Ishikawa (cell line): ENCODE measurements at regions not wholly inside any gene's neighbourhood (a gene's known extent, or its start where the extent isn't known, plus 50 kb on each side); places are given as distances from the start of the nearest gene placed in this dataset.

Experiments used
- CEBPB ChIP-seq: IDR thresholded peaks from 2 replicates; pipeline ENCODE4 v1.6.1; 2012
- CREB1 ChIP-seq: IDR thresholded peaks from 2 replicates; pipeline ENCODE4 v1.6.1; 2012; ENCODE audit warnings: low read depth
- EGR1 ChIP-seq: IDR thresholded peaks from 2 replicates; pipeline ENCODE4 v1.6.1; 2012
- EP300 ChIP-seq: IDR thresholded peaks from 2 replicates; pipeline ENCODE4 v1.6.1; 2012; ENCODE audit warnings: borderline replicate concordance
- FOXM1 ChIP-seq: IDR thresholded peaks from 2 replicates; pipeline ENCODE4 v1.6.1; 2012; ENCODE audit warnings: low read depth, borderline replicate concordance
- NFIC ChIP-seq: IDR thresholded peaks from 2 replicates; pipeline ENCODE4 v1.6.1; 2012
- RAD21 ChIP-seq: IDR thresholded peaks from 2 replicates; pipeline ENCODE4 v1.6.1; 2012; ENCODE audit warnings: low read depth
- TAF1 ChIP-seq: IDR thresholded peaks from 2 replicates; pipeline ENCODE4 v1.6.1; 2012; ENCODE audit warnings: low read depth, mild to moderate bottlenecking
- TCF12 ChIP-seq: IDR thresholded peaks from 2 replicates; pipeline ENCODE4 v1.6.1; 2012; ENCODE audit warnings: low read depth
- TEAD4 ChIP-seq: IDR thresholded peaks from 2 replicates; pipeline ENCODE4 v1.6.1; 2012
- YY1 ChIP-seq: IDR thresholded peaks from 2 replicates; pipeline ENCODE4 v1.6.1; 2012; ENCODE audit warnings: low read depth
- ZBTB7A ChIP-seq: IDR thresholded peaks from 2 replicates; pipeline ENCODE4 v1.6.1; 2012; ENCODE audit warnings: low read depth
- TF ChIP-seq, protein P1 (sequence below): IDR thresholded peaks from 2 replicates; pipeline ENCODE4 v1.6.1; 2012
- TF ChIP-seq, protein P2 (sequence below): IDR thresholded peaks from 2 replicates; pipeline ENCODE4 v1.6.1; 2012
- TF ChIP-seq, protein P3 (sequence below): IDR thresholded peaks from 2 replicates; pipeline ENCODE4 v1.6.1; 2012; ENCODE audit warnings: low read depth, mild to moderate bottlenecking

DNA sequence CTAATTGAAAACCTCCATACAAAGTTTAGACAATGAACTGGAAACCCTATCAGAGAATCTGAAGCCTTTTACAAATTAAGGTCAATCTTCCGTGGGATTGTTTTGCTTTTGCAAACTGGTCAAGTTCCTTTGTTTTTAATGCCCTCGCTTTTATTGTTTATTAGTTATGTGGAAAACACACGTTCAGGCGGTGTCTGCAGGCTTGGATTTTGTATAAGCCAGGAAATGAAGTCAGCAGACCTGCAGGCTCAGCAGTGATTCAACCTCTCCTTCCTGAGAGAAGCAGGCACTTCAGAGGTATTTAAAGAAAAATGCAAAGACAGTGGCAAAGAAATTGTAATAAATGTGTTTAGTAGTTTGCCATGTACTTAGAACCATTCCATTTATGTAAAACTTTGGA is 103.4 kb upstream of the PDE10A start:
- TF ChIP-seq TEAD4: no peak
- no peak for TF ChIP-seq NFIC
- TF ChIP-seq, protein P1, sequence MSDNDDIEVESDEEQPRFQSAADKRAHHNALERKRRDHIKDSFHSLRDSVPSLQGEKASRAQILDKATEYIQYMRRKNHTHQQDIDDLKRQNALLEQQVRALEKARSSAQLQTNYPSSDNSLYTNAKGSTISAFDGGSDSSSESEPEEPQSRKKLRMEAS: no peak

GRCh38 chr6:165766026-165766425 is 103.0 kb upstream of the PDE10A start:
- TF ChIP-seq TEAD4 (no peak), EP300 (no peak), ZBTB7A (no peak), CEBPB (no peak), CREB1 (no peak), TAF1 (no peak), YY1 (no peak), EGR1 (no peak), RAD21 (no peak), NFIC (no peak), FOXM1 (no peak)
- TF ChIP-seq, protein P1: no peak
- TF ChIP-seq, protein P2, sequence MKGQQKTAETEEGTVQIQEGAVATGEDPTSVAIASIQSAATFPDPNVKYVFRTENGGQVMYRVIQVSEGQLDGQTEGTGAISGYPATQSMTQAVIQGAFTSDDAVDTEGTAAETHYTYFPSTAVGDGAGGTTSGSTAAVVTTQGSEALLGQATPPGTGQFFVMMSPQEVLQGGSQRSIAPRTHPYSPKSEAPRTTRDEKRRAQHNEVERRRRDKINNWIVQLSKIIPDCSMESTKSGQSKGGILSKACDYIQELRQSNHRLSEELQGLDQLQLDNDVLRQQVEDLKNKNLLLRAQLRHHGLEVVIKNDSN: no peak
- TF ChIP-seq, protein P3, sequence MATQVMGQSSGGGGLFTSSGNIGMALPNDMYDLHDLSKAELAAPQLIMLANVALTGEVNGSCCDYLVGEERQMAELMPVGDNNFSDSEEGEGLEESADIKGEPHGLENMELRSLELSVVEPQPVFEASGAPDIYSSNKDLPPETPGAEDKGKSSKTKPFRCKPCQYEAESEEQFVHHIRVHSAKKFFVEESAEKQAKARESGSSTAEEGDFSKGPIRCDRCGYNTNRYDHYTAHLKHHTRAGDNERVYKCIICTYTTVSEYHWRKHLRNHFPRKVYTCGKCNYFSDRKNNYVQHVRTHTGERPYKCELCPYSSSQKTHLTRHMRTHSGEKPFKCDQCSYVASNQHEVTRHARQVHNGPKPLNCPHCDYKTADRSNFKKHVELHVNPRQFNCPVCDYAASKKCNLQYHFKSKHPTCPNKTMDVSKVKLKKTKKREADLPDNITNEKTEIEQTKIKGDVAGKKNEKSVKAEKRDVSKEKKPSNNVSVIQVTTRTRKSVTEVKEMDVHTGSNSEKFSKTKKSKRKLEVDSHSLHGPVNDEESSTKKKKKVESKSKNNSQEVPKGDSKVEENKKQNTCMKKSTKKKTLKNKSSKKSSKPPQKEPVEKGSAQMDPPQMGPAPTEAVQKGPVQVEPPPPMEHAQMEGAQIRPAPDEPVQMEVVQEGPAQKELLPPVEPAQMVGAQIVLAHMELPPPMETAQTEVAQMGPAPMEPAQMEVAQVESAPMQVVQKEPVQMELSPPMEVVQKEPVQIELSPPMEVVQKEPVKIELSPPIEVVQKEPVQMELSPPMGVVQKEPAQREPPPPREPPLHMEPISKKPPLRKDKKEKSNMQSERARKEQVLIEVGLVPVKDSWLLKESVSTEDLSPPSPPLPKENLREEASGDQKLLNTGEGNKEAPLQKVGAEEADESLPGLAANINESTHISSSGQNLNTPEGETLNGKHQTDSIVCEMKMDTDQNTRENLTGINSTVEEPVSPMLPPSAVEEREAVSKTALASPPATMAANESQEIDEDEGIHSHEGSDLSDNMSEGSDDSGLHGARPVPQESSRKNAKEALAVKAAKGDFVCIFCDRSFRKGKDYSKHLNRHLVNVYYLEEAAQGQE: no peak

GRCh38 chr6:165762876-165763275 is 99.8 kb upstream of the PDE10A start:
- TF ChIP-seq EP300: no peak
- TF ChIP-seq, protein P1: no peak
- TF ChIP-seq FOXM1: no peak
- TF ChIP-seq TAF1: no peak
- TF ChIP-seq TCF12: no peak
- no peak for TF ChIP-seq NFIC
- TF ChIP-seq TEAD4: no peak
- TF ChIP-seq, protein P3: no peak
- no peak for TF ChIP-seq CREB1
- no peak for TF ChIP-seq EGR1
- TF ChIP-seq CEBPB: no peak
- TF ChIP-seq RAD21: no peak
- TF ChIP-seq, protein P2: no peak
- no peak for TF ChIP-seq ZBTB7A
- no peak for TF ChIP-seq YY1

DNA sequence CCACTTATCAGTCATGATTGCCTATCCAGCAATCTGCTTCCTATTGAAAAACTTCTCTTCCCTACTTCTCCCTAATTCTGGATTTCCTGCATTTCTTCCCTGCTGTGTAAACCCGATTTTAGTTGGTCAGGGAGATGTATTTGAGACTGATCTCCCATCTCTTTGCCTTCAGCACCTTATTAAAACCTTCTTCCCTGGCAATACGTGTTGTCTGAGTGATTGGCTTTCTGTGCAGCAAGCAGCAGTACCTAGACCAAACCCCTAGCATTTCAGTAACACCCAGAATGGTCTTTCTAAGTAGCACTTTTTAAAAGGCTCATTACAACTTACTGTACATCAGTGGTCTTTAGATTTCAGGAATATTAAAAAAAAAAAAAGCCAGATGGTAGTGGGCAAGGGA is 99.1 kb upstream of the PDE10A start:
- no peak for TF ChIP-seq CREB1

DNA sequence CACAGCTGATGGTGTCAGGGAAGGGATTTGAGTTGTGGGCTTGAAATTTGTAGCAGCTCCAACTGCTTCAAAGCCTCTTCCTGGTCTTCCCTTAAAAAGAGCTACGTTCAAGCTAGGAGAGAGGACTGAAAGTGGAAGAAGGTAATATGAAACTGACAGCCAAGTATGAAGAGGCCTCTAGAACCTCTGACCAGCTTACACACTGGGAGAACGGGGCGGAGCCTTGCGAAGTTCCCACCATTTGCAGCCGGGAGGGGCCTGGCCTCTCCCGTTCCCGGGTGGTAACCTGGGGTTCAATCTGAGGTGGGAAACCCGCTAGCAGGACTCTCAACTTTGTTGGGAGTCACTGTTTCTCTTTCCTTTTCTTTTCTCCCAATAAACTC is 97.8 kb upstream of the PDE10A start:
- TF ChIP-seq TEAD4 (no peak), CREB1 (no peak), FOXM1 (no peak), NFIC (no peak), RAD21 (no peak), EGR1 (no peak), TCF12 (no peak), TAF1 (no peak), ZBTB7A (no peak), EP300 (no peak), YY1 (no peak), CEBPB (no peak)
- TF ChIP-seq, protein P3: no peak
- TF ChIP-seq, protein P1: no peak
- TF ChIP-seq, protein P2: no peak
